HG02943 (cell line): ENCODE measurements at regions not wholly inside any gene's neighbourhood (a gene's known extent, or its start where the extent isn't known, plus 50 kb on each side); places are given as distances from the start of the nearest gene placed in this dataset.

ENCODE experiments used
- ATAC-seq: cut with Tn5 transposase; IDR thresholded peaks from one replicate; pipeline ENCODE4 v1.9.1; 2021; ENCODE audit warnings: mild to moderate bottlenecking, low read depth, moderate library complexity; ENCODE audit not compliant: unreplicated experiment

DNA sequence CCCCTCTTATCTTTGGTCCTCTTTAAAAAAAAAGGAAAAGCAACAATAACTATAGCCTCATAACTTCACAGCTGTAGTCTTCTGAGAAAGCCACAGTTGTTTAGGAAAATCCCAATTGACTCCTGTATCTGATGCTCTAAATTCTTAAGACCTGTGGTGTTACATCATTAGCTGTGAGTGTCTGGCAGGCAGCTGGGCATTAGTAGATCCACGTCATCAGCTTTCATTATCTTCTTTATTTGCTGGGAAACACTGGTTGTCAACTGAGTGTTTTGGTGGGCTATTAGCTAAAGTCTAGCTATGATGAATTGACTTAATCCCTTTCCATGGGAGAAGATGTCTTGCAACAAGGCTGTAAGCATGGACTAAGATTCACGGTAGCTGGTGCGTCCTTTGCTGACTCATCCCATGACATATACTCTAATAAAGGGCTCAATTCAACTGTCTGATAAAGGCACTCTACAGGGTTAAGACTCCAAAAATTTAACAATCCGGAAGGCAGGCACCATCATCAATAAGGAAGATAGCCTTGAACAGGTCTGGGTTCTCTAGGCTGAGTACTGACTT lies 517.2 kb downstream of the PLCL1 start:
- no peak for ATAC-seq

DNA sequence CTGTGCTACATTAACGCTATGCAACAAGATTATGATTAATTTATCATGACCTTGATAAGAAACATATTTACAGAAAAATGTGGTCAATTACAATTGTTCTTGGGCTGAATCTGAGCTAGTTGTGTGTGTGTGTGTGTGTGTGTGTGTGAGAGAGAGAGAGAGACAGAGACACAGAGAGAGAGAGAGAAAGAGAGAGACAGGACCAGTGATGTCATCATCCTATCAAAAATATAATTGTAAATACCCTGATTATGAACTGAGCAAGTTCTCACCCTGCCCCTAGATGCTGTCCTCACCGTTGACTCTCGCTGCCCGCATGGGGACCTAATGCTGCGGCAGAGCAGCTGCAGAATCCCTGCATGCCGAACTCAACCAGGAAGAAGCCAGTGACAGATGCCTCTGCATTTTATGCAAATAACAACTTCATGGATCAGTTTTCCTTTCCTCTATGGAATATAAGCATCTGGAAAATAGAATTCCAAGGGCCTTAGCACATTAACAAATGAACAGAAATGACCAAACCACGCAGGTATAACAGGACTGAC lies 512.5 kb downstream of the PLCL1 start:
- no peak for ATAC-seq

DNA sequence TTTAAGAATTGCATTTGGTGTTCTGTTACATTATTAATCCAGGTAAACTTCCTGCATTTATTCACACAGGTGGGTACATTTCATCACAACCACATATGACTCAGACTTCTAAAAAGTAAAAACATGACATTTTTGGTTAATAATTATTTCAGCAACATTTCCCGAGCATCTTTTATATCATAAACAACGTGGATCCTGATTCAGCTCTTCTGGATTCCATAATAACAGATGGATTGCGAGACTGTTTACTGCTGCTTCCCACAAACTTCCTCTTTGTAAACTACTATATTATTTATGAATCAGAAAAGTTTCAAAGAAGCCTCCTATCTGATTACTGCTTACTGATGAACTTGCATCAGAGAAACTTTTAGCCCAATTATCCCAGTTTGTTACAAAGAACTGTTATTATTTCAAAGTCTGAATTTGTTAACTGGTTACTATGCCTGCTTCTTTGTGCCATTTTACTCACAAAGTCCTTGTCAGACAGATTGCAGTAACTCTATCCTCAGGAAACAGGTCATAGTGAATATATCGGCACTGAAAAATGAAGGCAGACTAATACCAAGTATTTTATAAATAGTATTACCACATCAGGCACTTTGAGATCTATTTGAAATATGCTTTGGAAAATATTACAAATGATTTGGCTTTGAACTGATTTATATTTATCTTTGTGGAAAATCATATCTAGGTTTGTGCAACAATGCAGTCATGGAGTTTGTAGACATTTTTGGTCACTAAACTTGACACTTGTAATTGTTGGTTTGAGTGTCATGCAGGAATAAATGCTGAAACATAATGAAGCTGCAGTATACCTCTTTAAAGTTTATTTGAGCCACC lies 511.6 kb downstream of the PLCL1 start:
- ATAC-seq, result no peak

DNA sequence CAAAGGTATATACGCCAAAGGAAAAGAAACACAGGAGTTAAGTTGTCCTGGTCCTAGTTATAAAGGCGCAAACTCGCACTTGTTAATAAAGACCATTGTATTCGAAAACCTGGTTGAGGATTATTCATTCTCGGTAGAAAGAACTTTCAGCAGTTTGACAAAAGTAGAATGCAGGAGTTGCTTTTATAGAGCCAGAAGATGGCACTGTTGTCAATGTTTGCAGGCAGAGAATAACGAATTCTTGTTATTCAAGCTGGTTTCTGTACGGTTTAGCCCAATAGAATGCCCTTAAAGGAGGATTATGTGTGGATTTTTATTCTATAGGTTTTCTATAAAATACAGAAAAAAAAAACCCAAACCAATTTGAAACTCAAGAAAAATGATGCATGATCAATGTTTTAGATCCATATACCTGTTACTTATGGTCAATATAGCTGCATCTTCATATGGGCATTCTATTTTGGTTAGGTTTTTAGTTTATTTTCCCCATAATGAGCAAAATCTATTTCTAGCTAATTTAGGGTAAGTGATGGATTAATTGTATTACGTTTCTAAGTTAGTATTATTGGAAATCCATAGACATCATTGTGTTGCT lies 510.3 kb downstream of the PLCL1 start:
- no peak for ATAC-seq

- ATAC-seq, result no peak
Measured at GRCh38 chr2:198312596-198313483, 508.4 kb downstream of the PLCL1 start.

DNA sequence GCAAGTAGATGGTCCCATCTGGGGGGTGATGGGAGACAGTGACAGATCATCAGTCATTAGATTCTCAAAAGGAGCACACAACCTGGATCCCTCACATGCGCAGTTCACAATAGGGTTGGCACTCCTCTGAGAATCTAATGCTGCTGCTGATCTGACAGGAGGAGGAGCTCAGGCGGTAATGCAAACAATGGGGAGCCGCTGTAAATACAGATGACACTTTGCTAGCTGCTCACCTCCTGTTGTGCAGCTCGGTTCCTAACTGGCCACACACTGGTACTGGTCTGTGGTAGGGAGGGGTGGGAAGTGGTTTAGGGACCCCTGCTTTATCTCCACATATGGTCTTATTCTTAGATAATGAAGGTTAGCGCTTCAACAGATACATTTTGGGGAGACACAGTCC lies 506.6 kb downstream of the PLCL1 start:
- ATAC-seq, result no peak

GRCh38 chr2:198309673-198310280 lies 505.4 kb downstream of the PLCL1 start:
- no peak for ATAC-seq

DNA sequence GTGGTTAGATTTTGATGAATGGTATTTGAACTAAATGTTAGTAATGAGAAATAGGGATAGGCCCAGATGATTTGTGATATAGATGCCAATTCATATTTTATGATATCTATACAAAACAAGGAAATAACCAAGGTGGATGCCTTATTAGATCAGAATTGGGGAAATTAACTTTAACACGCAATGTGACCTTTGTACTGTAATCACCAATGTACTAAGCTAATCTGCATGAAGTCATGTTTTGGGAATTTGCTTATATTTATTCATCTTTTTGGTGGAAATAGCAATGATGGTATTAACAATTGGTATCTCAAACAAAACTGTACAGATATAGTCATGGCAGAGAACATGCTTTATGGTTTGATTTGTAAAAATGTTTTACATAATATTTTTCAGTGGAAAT lies 504.7 kb downstream of the PLCL1 start:
- no peak for ATAC-seq

- no peak for ATAC-seq
Measured at GRCh38 chr2:198308368-198308767, 504.0 kb downstream of the PLCL1 start.

DNA sequence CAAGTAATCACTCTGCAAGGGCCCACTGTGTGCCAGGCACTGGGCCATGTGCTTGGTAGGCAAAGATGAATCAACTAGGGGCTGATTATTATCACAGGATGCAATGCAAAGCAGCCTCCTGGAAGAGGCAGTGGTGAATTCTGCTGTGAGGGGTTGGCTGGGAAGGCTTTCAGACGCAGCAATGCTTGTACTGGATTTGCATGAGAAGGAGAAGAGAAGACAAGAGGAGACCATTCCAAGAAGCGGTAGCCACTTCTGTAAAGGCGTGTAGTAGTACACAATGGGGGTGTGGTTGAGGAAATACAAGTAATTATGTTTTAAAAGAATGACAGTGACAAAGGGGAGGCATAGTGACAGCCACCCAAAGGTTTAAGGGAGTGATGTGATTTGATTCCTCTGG lies 502.7 kb downstream of the PLCL1 start:
- no peak for ATAC-seq

- ATAC-seq, result no peak
Measured at GRCh38 chr2:198304859-198305258, 500.5 kb downstream of the PLCL1 start.

DNA sequence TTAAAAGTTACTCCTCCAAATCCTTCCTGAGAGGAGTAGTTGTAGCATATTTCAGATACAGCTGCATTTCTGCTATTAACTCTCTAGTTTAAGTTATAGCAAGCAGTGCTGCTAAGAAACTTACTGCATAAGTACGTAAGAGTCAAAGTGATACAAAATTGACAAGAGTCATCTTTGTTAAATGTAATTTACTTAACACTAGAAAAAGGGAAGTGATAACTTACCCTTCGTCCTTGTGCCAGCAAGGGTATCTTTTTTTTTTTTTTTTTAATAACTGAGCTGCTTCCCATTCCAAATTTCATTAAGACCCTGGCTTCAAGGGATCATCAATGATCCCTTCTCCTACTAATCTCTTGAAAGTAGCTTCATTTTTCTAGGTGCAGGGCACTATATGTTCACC lies 493.0 kb downstream of the PLCL1 start:
- ATAC-seq, result no peak

GRCh38 chr2:198296665-198297308 lies 492.4 kb downstream of the PLCL1 start:
- peak; percentile 86 for ATAC-seq

- no peak for ATAC-seq
Measured at GRCh38 chr2:198293281-198293680, 488.9 kb downstream of the PLCL1 start.

DNA sequence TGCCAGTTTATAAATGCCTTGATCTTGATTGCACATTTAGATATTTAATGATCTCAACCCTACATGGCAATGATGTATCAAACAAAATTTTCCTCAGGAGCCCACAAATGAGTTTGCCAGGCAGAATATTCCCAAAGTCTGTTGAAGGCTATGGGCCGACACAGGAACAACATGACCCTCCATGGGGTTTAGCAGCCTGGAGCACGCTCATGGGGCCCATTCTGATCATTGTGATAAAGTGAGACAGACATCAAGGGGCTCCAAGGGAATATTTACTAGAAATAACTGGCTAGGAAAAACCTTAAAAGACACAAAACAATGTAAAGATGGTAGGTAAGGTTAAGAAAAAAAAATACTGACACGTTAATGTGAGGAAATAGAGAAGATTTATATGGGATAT lies 485.4 kb downstream of the PLCL1 start:
- no peak for ATAC-seq

GRCh38 chr2:198287706-198288105 lies 483.3 kb downstream of the PLCL1 start:
- ATAC-seq, result no peak

DNA sequence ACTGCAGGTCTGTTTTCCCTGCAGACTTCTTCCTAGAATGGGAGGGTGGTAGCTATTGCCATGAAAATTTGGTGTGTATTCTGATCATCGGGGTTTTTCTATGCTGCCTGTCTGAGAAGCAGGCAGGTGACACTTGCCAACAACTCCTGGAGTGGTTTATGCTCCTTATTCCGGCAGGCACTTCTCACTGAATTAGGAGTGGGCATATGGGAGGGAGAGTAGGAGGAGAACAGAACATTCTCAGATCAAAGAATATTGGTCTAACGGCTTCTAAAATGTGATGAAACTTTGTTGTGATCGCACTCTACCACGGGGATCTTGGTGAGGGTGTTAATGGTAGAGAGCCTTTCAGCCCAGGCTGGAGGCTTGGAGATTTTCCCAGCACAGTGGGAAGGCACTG lies 480.8 kb downstream of the PLCL1 start:
- no peak for ATAC-seq

- no peak for ATAC-seq
Measured at GRCh38 chr2:198283146-198283545, 478.8 kb downstream of the PLCL1 start.

- no peak for ATAC-seq
Measured at GRCh38 chr2:198282061-198282460, 477.7 kb downstream of the PLCL1 start.

GRCh38 chr2:198280145-198280544 lies 475.8 kb downstream of the PLCL1 start:
- ATAC-seq, result no peak
